Activated T-helper 1 cell treated with anti-CD3 and anti-CD28 coated beads, Interleukin-12 subunit alpha, Interleukin-12 subunit beta, Interleukin-2, Interleukin-4 antibody, amounts not matched to agents 30 ng/mL and 10 ng/mL and 1 ng/mL, durations not matched to agents 14 hours and 24 hours and 36 hours (primary cell): ENCODE measurements at regions not wholly inside any gene's neighbourhood (a gene's known extent, or its start where the extent isn't known, plus 50 kb on each side); places are given as distances from the start of the nearest gene placed in this dataset.
"Not testable (repeated sequence)": the region's sequence is repeated elsewhere in the genome, so short reads cannot be mapped to it uniquely, and the experiment has no call there.

Experiments used
- DNase-seq: peaks from one replicate; pipeline ENCODE4 v3.0.0; 2021; ENCODE audit warnings: low spot score
- H3K27ac Mint-ChIP-seq: one replicate; pipeline ENCODE4 v1.8.0; 2021; ENCODE audit warnings: mild to moderate bottlenecking, mixed read lengths
- H3K27me3 Mint-ChIP-seq: one replicate; pipeline ENCODE4 v1.8.0; 2022; ENCODE audit warnings: mild to moderate bottlenecking, moderate library complexity, mixed read lengths; ENCODE audit not compliant: insufficient read depth
- H3K36me3 Mint-ChIP-seq: one replicate; pipeline ENCODE4 v1.8.0; 2021; ENCODE audit warnings: low read depth, mixed read lengths
- H3K4me1 Mint-ChIP-seq: one replicate; pipeline ENCODE4 v1.8.0; 2021; ENCODE audit warnings: low read depth, mixed read lengths
- H3K4me3 Mint-ChIP-seq: one replicate; pipeline ENCODE4 v1.8.0; 2021; ENCODE audit warnings: mild to moderate bottlenecking, moderate library complexity, mixed read lengths
- H3K9me3 Mint-ChIP-seq: one replicate; pipeline ENCODE4 v1.8.0; 2021; ENCODE audit warnings: mixed read lengths
- intact Hi-C: fragments of 100-400 bp; cut with micrococcal nuclease; formaldehyde crosslinking; loops from one replicate; pipeline ENCODE4 v1.15.1; 2024

DNA sequence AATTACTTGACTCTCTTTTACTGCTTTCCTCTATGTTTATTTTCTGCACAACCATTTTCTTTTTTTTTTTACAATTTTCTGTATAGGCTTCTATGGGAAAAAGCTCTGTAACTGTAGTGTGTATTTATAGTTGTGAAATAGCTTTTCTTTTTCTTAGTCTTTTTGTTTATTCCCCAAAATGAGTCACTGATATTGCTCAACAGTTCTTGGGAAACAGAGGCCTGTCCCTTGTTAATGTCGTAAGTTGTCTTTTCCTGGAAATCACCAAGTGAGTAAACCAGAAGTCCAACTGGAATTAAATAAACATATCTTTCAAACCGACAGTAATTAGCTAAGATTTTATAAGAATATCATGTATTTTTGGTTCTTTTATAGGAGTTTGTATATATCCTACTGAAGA lies 325.1 kb upstream of the PRR16 start:
- intact Hi-C loops: no loop called here
- no peak overlapping the region for H3K4me3 Mint-ChIP-seq
- H3K4me1 Mint-ChIP-seq: no peaks in the 10 kb centered on the region
- H3K27ac Mint-ChIP-seq: no peak overlapping the region
- no peaks in the 10 kb centered on the region for H3K36me3 Mint-ChIP-seq
- DNase-seq: no peak
- H3K9me3 Mint-ChIP-seq: no peaks in the 10 kb centered on the region
- no peaks in the 10 kb centered on the region for H3K27me3 Mint-ChIP-seq

DNA sequence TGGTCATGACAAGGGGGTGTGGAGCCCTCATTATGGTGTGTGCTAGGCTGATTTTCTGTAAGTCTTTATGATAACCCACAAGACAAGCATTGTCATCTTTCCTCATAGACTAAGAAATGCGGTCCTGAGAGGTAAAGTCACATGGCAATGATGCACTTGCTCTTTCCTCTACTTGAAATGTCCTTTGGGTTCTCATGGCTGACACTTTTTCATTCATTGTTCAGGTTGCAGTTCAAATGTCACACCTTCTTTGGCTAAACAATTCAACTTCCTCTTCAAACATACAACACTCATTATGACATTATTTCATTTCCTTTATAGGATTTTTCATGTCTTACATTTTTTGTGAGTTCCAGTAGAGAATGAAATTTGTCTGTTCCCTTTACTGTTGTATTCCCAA lies 323.6 kb upstream of the PRR16 start:
- no peak for DNase-seq
- intact Hi-C loops: no loop called here
- Mint-ChIP-seq H3K36me3 (no peaks in the 10 kb centered on the region), H3K27ac (no peak overlapping the region), H3K9me3 (no peaks in the 10 kb centered on the region), H3K4me1 (no peaks in the 10 kb centered on the region), H3K4me3 (no peak overlapping the region), H3K27me3 (no peaks in the 10 kb centered on the region)

DNA sequence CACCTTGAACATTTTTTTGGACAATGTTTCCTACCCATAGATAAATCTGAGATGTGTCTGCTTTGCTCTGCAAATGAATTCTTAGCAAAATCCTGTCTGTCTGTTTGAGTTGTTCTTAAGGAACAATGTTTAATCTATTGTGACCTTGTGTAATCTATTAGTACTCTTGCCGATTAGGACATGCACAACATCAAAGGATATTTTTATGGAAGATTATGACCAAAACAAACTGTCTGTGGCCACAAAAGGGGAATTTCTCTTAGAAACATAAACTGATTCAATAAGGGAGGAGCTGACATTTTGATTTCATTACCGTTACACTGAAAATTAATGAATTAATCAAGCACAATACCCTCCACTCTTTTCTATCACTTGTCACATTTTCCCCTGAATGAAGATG lies 323.0 kb upstream of the PRR16 start:
- Mint-ChIP-seq H3K4me3 (no peak overlapping the region), H3K4me1 (no peaks in the 10 kb centered on the region), H3K9me3 (no peaks in the 10 kb centered on the region), H3K36me3 (no peaks in the 10 kb centered on the region), H3K27me3 (no peaks in the 10 kb centered on the region), H3K27ac (no peak overlapping the region)
- intact Hi-C loops: no loop called here
- DNase-seq: no peak

DNA sequence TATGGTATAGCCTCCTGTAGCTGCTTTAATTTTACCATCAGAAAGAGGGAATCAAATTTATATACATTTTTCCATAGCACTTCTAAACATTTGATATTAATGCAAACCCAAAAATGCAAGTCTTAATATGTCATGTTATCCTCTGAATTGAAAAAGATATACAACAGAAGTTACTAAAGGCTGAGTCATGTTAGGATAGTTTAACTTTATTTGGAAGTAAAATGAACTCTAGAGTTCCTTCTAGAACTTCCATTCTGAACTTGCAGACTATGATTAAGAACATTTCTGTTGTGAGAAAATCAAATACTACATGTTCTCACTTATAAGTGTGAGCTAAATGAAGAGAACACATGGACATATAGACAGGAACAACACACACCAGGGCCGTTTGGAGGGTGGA lies 317.3 kb upstream of the PRR16 start:
- H3K9me3 Mint-ChIP-seq: no peaks in the 10 kb centered on the region
- no peak for DNase-seq
- no peak overlapping the region for H3K4me3 Mint-ChIP-seq
- intact Hi-C loops: no loop called here
- H3K36me3 Mint-ChIP-seq: no peaks in the 10 kb centered on the region
- no peaks in the 10 kb centered on the region for H3K27me3 Mint-ChIP-seq
- H3K27ac Mint-ChIP-seq: no peak overlapping the region
- no peaks in the 10 kb centered on the region for H3K4me1 Mint-ChIP-seq

DNA sequence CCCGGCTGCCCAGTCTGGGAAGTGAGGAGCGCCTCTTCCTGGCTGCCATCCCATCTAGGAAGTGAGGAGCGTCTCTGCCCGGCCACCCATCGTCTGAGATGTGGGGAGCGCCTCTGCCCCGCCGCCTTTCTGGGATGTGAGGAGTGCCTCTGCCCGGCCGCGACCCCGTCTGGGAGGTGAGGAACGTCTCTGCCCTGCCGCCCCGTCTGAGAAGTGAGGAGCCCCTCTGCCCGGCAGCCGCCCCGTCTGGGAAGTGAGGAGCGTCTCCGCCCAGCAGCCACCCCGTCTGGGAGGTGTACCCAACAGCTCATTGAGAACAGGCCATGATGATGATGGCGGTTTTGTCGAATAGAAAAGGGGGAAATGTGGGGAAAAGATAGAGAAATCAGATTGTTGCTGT lies 316.2 kb upstream of the PRR16 start:
- H3K27me3 Mint-ChIP-seq, H3K4me1 Mint-ChIP-seq, DNase-seq, intact Hi-C loops, H3K36me3 Mint-ChIP-seq, H3K4me3 Mint-ChIP-seq, H3K9me3 Mint-ChIP-seq, H3K27ac Mint-ChIP-seq: not testable (repeated sequence)

DNA sequence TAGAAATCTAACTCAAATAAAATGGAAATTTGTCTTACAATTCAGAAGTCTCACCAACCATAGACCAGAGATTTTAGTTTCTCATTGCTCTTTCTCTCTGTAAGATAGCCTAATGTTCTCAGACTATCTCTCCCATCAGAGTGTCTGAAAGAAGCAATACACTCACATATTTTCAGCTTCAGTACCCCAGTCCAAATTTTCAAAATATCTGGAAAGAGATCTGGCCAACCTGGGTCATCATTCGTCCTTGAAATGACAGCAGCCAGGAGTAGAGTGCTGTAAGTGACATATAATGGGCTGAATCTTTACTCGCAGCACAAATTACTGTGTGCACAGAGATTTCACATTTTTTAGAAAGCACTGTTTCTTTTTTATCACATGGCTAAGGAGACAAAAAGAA lies 313.3 kb upstream of the PRR16 start:
- no peaks in the 10 kb centered on the region for H3K4me1 Mint-ChIP-seq
- no peaks in the 10 kb centered on the region for H3K9me3 Mint-ChIP-seq
- H3K27me3 Mint-ChIP-seq: no peaks in the 10 kb centered on the region
- H3K4me3 Mint-ChIP-seq: no peak overlapping the region
- H3K36me3 Mint-ChIP-seq: no peaks in the 10 kb centered on the region
- intact Hi-C loops: no loop called here
- no peak overlapping the region for H3K27ac Mint-ChIP-seq
- no peak for DNase-seq

DNA sequence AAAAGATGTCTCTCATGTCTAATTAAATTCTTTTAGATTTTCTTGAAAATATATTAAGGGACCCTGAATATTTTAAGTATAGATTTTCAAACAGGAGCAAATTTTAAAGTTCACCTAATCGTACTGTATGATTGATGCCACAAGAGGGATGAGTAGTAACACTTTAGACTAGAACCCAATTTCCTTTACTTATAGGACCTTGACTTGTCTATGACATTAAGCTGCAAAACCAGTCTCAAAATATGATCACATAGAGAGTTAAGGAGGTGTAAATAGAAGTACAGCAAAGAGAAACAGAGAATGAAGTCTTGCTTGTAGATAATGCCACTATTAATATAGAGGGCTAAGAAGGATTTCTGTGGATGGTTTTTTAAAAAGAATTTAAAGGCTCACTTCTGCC lies 312.9 kb upstream of the PRR16 start:
- Mint-ChIP-seq H3K9me3 (no peaks in the 10 kb centered on the region), H3K27ac (no peak overlapping the region), H3K36me3 (no peaks in the 10 kb centered on the region), H3K27me3 (no peaks in the 10 kb centered on the region), H3K4me1 (no peaks in the 10 kb centered on the region), H3K4me3 (no peak overlapping the region)
- no peak for DNase-seq
- intact Hi-C loops: no loop called here

DNA sequence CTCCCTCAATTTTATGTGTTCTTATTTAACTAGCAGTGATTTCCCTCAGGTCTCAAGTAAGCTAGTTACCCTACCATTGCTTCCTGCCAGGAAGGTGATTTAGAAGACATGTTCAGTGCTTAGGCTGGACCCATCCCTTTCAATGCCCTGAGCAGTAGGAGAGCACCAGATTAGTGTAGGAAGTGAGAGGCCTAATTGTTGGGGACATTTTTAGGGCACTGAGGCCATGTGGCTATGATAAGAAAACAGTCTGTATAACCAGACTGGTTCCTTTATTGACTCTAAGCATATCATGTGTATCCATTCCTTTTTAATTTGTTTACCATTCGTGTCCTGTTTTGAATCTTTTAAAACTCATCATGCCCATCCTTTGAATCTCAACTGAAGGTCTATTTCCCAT lies 312.3 kb upstream of the PRR16 start:
- Mint-ChIP-seq H3K4me1 (no peaks in the 10 kb centered on the region), H3K9me3 (no peaks in the 10 kb centered on the region), H3K27ac (no peak overlapping the region), H3K27me3 (no peaks in the 10 kb centered on the region), H3K4me3 (no peak overlapping the region), H3K36me3 (no peaks in the 10 kb centered on the region)
- no peak for DNase-seq
- intact Hi-C loops: no loop called here

DNA sequence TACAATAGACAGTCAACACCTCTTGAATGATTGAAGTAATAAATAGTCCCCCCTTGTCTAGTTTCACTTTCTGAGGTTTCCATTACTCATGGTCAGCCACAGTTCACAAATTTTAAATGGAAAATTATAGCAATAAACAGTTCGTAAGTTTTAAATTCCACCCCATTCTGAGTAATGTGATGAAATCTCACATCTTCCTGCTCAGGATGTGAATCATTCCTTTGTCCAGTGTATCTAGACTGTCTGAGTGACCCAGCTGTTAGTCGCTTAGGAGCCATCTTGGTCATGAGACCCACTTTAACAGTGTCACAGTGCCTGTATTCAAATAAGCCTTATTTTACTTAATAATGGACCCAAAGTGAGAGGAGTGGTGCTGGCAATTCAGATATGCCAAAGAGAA lies 311.6 kb upstream of the PRR16 start:
- DNase-seq: no peak
- Mint-ChIP-seq H3K36me3 (no peaks in the 10 kb centered on the region), H3K4me1 (no peaks in the 10 kb centered on the region), H3K4me3 (no peak overlapping the region), H3K9me3 (no peaks in the 10 kb centered on the region), H3K27me3 (no peaks in the 10 kb centered on the region), H3K27ac (no peak overlapping the region)
- intact Hi-C loops: no loop called here

DNA sequence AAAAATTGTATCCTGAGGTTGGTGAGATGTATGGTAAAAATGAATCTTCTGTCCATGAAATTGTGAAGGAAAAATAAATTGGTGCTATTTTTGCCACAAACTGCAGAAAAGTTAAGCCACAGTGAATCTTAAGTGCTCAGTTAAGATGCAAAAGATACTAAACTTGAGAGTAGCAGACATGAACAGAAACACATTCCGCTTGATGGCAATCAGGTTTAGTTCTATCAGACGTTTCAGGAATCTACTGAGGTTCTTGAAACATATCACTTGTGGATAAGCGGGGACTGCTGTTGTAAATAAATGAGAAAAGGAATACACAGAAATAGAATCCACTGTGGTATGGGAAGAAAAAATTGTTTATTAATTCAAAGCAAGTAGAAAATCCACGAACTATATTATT lies 311.2 kb upstream of the PRR16 start:
- H3K9me3 Mint-ChIP-seq: no peaks in the 10 kb centered on the region
- no peak overlapping the region for H3K27ac Mint-ChIP-seq
- no peak overlapping the region for H3K4me3 Mint-ChIP-seq
- H3K4me1 Mint-ChIP-seq: no peaks in the 10 kb centered on the region
- H3K36me3 Mint-ChIP-seq: no peaks in the 10 kb centered on the region
- intact Hi-C loops: no loop called here
- H3K27me3 Mint-ChIP-seq: no peaks in the 10 kb centered on the region
- no peak for DNase-seq

DNA sequence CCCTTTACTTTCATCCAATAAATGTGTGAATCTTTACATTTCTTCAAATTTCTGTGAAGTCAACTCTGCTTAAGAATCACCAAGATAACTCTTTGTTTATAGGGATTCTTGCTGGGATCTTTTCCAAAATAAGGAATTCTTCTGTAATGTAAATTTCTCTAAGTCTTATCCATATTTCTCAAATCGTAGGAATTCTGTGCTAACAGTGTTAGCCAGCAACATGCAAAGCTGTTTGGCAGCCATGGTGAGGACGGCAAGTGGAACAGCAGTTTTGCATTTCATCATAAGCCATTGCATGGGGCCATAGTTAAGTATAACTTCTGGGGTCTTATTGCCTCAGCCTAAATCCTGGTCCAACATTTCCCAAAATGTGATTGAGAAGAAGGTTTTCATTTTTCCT lies 310.5 kb upstream of the PRR16 start:
- Mint-ChIP-seq H3K27ac (no peak overlapping the region), H3K36me3 (no peaks in the 10 kb centered on the region), H3K4me1 (no peaks in the 10 kb centered on the region), H3K9me3 (no peaks in the 10 kb centered on the region), H3K4me3 (no peak overlapping the region), H3K27me3 (no peaks in the 10 kb centered on the region)
- intact Hi-C loops: no loop called here
- DNase-seq: no peak

DNA sequence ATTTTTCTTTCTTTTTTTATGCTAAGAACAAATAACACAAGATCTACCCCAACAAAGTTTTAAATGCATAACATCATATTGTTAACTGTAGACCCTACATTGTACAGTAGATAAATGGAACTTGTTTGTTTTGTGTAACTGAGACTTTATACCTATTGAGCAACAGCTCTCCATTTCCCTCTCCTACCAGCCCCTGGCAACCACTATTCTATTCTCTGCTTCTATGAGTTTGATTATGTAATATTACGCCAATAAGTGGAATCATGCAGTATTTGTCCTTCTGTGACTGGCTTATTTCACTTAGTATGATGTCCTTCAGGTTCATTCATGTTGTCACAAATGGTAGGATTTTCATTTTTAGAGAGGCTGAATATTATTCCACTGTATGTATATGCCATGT lies 308.2 kb upstream of the PRR16 start:
- Mint-ChIP-seq H3K4me1 (no peaks in the 10 kb centered on the region), H3K27me3 (no peaks in the 10 kb centered on the region), H3K36me3 (no peaks in the 10 kb centered on the region), H3K27ac (no peak overlapping the region), H3K9me3 (no peaks in the 10 kb centered on the region), H3K4me3 (no peak overlapping the region)
- intact Hi-C loops: no loop called here
- no peak for DNase-seq

DNA sequence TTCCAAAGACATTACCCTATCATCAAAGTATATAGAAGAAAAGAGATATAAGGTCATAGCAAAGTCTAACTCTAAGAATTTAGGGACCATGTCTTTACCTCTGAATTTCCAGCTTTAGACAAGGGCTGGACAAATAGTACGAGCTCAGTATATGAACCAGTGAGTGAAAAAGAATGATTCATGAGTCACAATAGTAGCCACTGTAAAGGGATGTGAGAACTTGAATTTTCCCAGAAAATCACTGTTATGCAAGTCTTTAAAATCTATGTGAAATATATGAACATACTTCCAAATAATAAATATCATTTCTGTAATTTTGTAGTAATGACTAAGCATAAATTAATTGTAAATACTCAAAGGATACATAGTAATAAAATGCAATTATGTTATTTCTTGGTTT lies 305.9 kb upstream of the PRR16 start:
- DNase-seq: no peak
- Mint-ChIP-seq H3K4me3 (no peak overlapping the region), H3K36me3 (no peaks in the 10 kb centered on the region), H3K9me3 (no peaks in the 10 kb centered on the region), H3K27me3 (no peaks in the 10 kb centered on the region), H3K4me1 (no peaks in the 10 kb centered on the region), H3K27ac (no peak overlapping the region)
- intact Hi-C loops: no loop called here

DNA sequence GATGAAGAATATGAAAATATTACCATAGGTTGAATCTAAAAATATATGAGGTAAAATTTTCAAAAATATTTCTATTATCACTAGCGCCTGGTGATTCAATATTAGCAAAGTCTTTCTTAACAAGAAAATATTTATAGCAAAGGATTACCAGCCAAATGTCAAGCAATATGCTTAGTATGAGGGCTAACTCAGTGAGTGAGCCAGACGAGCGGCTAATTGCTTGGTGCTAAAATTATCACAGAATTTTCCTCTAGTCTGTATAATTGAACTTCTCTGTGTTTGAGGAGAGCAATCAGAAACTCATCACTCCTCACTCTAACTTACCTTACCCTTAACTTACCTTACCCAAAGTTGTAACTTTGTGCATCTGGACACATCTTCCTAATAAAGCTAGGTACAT lies 304.9 kb upstream of the PRR16 start:
- intact Hi-C loops: no loop called here
- no peak overlapping the region for H3K27ac Mint-ChIP-seq
- no peaks in the 10 kb centered on the region for H3K9me3 Mint-ChIP-seq
- H3K27me3 Mint-ChIP-seq: no peaks in the 10 kb centered on the region
- H3K4me1 Mint-ChIP-seq: no peaks in the 10 kb centered on the region
- DNase-seq: no peak
- H3K36me3 Mint-ChIP-seq: no peaks in the 10 kb centered on the region
- no peak overlapping the region for H3K4me3 Mint-ChIP-seq
